HAP-1 (cell line): ENCODE measurements at regions not wholly inside any gene's neighbourhood (a gene's known extent, or its start where the extent isn't known, plus 50 kb on each side); places are given as distances from the start of the nearest gene placed in this dataset.

Experiments
- DNase-seq, 2 experiments: peaks; one replicate each; pipeline ENCODE4 v3.0.0-alpha.2; 2016 to 2020; ENCODE audit warnings: low spot score in 2 of 2
- H3K27me3 ChIP-seq: fragments of 250-450 bp; sonication (Bioruptor Pico); 2 replicates; pipeline ENCODE4 v1.5.1; 2020; ENCODE audit warnings: low read depth, mild to moderate bottlenecking, moderate library complexity
- H3K36me3 ChIP-seq: fragments of 250-450 bp; sonication (Bioruptor Pico); replicated peaks from 2 replicates; pipeline ENCODE4 v1.5.1; 2020; ENCODE audit warnings: mild to moderate bottlenecking
- H3K4me1 ChIP-seq: fragments of 250-450 bp; sonication (Bioruptor Pico); 2 replicates; pipeline ENCODE4 v1.5.1; 2020; ENCODE audit warnings: mild to moderate bottlenecking
- H3K4me3 ChIP-seq: fragments of 250-450 bp; sonication (Bioruptor Pico); 2 replicates; pipeline ENCODE4 v1.5.1; 2020; ENCODE audit warnings: mild to moderate bottlenecking, moderate library complexity
- H3K9me3 ChIP-seq: fragments of 250-450 bp; sonication (Bioruptor Pico); 2 replicates; pipeline ENCODE4 v1.5.1; 2020; ENCODE audit warnings: mild to moderate bottlenecking, moderate library complexity
- in situ Hi-C: fragments of 300-500 bp; cut with MboI; formaldehyde crosslinking; loops from 3 replicates; pipeline ENCODE4 v1.14.3; 2020; ENCODE audit warnings: low sequenced_read_pairs, inconsistent platforms, mixed read lengths

GRCh38 chr2:209073151-209073550, 350.7 kb upstream of the MAP2 start:
- no peak for DNase-seq
- H3K9me3 ChIP-seq, result no peaks in the 10 kb centered on the region
- H3K36me3 ChIP-seq, result no peaks in the 10 kb centered on the region
- H3K27me3 ChIP-seq, result no peaks in the 10 kb centered on the region
- no peaks in the 10 kb centered on the region for H3K4me1 ChIP-seq
- in situ Hi-C loops, result no loop called here
- no peak overlapping the region for H3K4me3 ChIP-seq

DNA sequence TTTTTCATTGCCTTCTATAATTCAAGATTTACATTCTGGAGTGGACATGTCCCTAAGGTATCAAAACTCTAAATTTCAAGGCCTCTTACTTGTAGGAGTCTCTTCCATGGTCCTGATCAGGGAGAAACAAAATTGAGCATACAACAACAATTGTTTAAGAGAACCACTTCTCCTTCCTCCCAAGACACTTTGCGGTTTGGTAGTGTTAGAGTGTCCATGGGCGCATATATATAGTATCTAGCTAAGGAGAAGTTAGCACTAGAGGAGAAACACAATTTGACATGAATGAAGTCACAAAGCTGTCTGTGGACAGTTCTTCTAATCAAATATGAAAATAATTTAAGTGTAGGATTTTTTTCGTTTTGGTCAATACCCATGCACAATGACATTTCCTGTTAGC, 349.1 kb upstream of the MAP2 start:
- no peaks in the 10 kb centered on the region for H3K4me1 ChIP-seq
- H3K4me3 ChIP-seq, result no peak overlapping the region
- no peak for DNase-seq
- in situ Hi-C loops, result no loop called here
- H3K36me3 ChIP-seq, result no peaks in the 10 kb centered on the region
- no peaks in the 10 kb centered on the region for H3K27me3 ChIP-seq
- H3K9me3 ChIP-seq, result no peaks in the 10 kb centered on the region

- no peaks in the 10 kb centered on the region for H3K36me3 ChIP-seq
- in situ Hi-C loops, result no loop called here
- DNase-seq, result no peak
- H3K4me1 ChIP-seq, result no peaks in the 10 kb centered on the region
- H3K27me3 ChIP-seq, result no peaks in the 10 kb centered on the region
- H3K4me3 ChIP-seq, result no peak overlapping the region
- H3K9me3 ChIP-seq, result no peaks in the 10 kb centered on the region
Observed at GRCh38 chr2:209076151-209076550, 347.7 kb upstream of the MAP2 start.

DNA sequence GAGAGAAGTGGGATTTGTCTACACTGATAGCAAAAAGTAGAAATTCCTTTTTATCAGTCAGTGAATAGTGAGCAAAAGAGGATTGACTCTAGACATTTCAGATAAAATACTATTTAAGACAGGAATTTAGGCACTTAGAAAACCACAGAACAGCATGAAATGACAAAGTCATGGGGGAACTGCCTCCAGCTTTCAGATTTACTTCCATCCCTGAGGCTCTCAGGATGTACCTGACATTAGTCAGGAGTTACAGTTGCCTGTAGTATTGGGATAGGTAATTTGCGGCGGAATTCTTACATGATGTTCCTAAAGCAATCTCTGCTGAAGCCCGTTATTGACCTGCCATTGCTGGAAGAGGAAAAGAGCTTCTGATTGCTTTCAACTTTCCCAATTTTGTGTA, 337.1 kb upstream of the MAP2 start:
- Histone ChIP-seq H3K27me3 (peaks cover 9% of the 10 kb centered on the region; the same call in 1 of the 2 replicates), H3K4me1 (no peaks in the 10 kb centered on the region), H3K36me3 (no peaks in the 10 kb centered on the region), H3K4me3 (no peak overlapping the region), H3K9me3 (no peaks in the 10 kb centered on the region)
- DNase-seq, result no peak
- in situ Hi-C loops, result no loop called here

DNA sequence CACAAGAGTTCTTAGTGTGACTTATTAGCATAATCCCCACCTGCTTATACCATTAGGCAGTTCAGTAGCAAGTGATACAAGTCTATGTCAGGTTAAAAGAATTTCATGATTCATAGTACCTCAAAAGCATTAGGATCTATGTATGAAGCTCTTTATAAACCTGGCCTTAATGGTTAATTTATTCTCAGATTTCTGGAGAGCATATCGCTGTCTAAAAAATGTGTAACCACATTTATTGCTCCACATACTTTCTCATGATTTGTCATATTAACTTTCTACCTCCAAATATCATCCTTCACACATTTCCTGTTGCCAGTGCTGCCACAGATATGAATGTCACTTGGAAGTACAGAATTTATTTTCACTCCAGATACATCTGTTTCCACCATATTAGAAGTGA, 332.8 kb upstream of the MAP2 start:
- no peaks in the 10 kb centered on the region for H3K4me1 ChIP-seq
- peaks cover 9% of the 10 kb centered on the region; the same call in 1 of the 2 replicates for H3K27me3 ChIP-seq
- H3K9me3 ChIP-seq, result no peaks in the 10 kb centered on the region
- no peaks in the 10 kb centered on the region for H3K36me3 ChIP-seq
- in situ Hi-C loops, result no loop called here
- no peak overlapping the region for H3K4me3 ChIP-seq
- peak in 1 of 2 experiments; percentile 6 for DNase-seq

DNA sequence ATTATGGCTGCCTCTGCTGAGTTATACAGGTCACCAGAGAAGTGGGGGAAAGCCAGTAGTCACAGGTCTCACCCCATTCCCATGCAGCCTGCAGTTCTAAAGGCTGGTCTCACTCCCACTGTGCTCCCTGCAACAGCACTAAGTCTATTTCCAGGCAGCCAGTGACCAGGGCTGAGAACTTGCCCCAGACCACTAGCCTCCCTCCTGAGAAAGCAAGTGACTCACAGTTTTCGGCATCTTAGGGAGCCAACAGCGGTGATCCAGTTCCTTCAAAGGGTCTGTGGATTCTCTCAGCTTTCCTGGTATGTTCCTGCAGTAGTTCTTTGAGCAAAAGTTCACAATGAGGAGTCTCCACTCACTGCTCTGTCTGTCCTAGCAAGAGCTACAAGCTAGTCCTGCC, 329.6 kb upstream of the MAP2 start:
- Histone ChIP-seq H3K9me3 (no peaks in the 10 kb centered on the region), H3K27me3 (no peaks in the 10 kb centered on the region), H3K4me3 (no peak overlapping the region), H3K4me1 (no peaks in the 10 kb centered on the region), H3K36me3 (no peaks in the 10 kb centered on the region)
- in situ Hi-C loops, result no loop called here
- no peak for DNase-seq

DNA sequence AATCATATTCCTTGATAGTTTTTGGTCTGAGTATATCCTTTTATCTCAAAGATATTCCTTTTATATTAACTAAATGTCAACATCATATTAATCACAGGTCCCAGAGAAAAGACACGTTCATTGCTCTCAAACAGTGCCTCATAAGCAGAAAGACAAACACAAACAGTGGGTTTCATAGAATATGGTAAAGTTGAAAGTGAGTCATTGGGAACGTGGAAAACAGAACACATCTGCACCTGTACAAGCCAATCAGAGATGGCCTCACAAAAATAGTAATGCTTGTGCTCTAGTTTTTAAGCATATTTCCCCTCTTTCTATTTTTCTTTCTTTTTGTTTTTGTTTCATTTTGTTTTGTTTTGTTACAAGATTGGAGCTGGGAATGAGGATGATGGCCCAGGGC, 328.4 kb upstream of the MAP2 start:
- Histone ChIP-seq H3K4me1 (no peaks in the 10 kb centered on the region), H3K36me3 (no peaks in the 10 kb centered on the region), H3K4me3 (no peak overlapping the region), H3K27me3 (no peaks in the 10 kb centered on the region), H3K9me3 (no peaks in the 10 kb centered on the region)
- in situ Hi-C loops, result no loop called here
- DNase-seq, result no peak

DNA sequence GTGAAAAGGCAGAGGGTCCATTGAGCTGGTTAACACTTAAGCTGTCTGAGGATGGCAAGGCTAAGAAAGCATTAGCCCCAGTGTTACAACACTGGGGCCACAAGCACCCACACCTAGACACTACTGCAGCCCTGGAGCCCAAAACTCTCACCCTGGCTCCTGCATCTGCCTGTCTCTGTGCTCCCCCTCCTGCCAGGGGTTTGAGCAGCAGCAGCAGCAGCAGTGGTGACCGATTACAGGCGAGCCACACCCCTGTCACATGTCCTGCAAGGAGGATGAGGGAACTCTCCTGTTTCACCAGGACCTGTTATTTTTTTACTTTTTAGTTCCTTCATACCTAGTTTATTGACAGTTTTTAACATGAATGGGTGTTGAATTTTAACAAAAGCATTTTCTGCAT, 326.7 kb upstream of the MAP2 start:
- in situ Hi-C loops, result no loop called here
- H3K36me3 ChIP-seq, result no peaks in the 10 kb centered on the region
- no peaks in the 10 kb centered on the region for H3K27me3 ChIP-seq
- H3K4me1 ChIP-seq, result no peaks in the 10 kb centered on the region
- DNase-seq, result no peak
- no peaks in the 10 kb centered on the region for H3K9me3 ChIP-seq
- no peak overlapping the region for H3K4me3 ChIP-seq

DNA sequence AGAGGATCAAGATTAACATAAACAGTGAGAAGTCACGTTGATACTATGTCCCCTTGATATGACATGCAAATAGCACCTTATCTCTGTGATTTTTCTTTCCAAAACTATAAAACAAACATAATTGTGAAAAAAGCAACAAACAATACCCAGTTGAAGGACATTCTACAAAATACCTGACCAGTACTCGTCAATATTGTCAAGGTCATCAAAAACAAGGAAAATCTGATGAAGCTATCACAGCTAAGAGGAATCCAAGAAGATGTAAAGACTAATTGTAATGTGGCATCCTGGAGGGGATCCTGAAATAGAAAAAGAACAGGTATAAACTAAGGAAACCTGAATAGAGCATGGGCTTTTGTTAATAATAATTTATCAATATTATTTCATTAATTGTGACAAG, 321.5 kb upstream of the MAP2 start:
- Histone ChIP-seq H3K4me1 (no peaks in the 10 kb centered on the region), H3K36me3 (no peaks in the 10 kb centered on the region), H3K27me3 (no peaks in the 10 kb centered on the region), H3K4me3 (no peak overlapping the region), H3K9me3 (no peaks in the 10 kb centered on the region)
- in situ Hi-C loops, result no loop called here
- no peak for DNase-seq

- in situ Hi-C loops, result no loop called here
- DNase-seq, result no peak
Observed at GRCh38 chr2:209113026-209113425, 310.8 kb upstream of the MAP2 start.

DNA sequence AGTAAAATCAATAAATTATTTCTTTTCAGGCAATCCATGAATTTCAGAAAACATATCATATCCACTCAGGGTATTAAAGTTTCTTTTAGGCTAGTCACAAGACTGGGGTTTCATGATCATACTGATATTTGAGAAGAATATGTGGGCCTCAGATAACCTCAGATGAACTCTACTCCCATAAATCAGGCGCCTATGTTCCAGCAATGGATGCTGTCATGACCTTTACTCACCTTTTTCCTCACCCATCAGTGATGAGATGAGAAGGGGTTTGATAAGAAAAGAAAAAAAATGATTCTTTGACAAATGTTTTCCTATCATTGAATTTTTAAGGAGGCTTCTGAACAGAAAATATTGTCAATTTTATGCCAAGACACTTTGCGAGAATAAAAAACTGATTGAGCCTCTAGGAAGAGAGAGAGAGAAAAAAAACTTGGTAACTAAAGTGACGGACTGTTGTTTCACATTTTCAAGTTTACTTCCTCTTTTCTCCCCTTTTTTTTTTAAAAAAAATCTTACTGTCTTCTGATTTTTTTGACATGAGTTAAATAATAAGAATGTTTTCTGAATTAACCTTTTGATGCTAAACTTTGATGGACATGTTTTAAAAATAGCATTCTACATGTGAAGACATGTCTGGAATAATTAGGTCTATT, 309.1 kb upstream of the MAP2 start:
- Histone ChIP-seq H3K4me3 (no peak overlapping the region), H3K36me3 (no peaks in the 10 kb centered on the region), H3K4me1 (no peaks in the 10 kb centered on the region), H3K9me3 (no peaks in the 10 kb centered on the region), H3K27me3 (no peaks in the 10 kb centered on the region)
- in situ Hi-C loops, result no loop called here
- DNase-seq, result no peak

More at GRCh38 chr2:209113026-209113425, 310.8 kb upstream of the MAP2 start:
- no peaks in the 10 kb centered on the region for H3K9me3 ChIP-seq
- H3K4me1 ChIP-seq, result no peaks in the 10 kb centered on the region
- H3K36me3 ChIP-seq, result no peaks in the 10 kb centered on the region
- no peak overlapping the region for H3K4me3 ChIP-seq
- no peaks in the 10 kb centered on the region for H3K27me3 ChIP-seq

DNA sequence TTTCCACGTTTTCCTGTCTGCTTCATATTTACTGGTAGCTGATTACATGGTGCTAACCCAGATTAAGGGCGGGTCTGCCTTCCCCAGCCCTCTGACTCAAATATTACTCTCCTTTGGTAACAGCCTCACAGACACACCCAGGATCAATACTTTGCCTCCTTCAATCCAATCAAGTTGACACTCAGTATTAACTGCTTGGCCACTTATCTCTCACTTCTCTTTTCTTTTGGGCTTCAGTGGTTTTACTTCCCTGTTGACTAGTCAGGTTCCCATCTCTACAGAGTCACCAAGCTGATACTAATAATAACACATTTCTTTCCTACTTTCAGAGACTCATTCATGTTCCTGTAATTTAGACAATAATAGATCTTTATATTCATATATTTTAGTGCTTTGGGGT, 302.2 kb upstream of the MAP2 start:
- no peak for DNase-seq
- in situ Hi-C loops, result no loop called here

DNA sequence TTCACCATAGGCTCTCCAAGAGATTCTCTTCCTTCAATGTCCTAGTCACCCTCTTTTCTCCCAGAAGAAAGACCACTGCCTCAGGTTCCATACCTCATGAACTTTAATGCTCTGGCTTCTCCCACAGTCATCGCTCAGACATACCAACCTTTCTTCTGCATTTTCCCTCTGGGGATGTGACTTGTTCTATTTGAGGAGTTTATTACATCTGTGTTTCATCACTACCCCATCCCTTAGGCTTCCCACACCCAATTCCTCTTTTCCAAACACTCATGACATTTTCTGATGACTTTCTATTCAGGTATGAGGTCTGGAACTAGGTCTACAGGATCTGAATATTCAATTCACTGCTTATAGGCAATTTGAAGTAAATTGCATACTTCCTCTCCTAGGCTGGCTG, 298.6 kb upstream of the MAP2 start:
- Histone ChIP-seq H3K9me3 (no peaks in the 10 kb centered on the region), H3K4me3 (no peak overlapping the region), H3K4me1 (no peaks in the 10 kb centered on the region), H3K36me3 (no peaks in the 10 kb centered on the region), H3K27me3 (no peaks in the 10 kb centered on the region)
- DNase-seq, result no peak
- in situ Hi-C loops, result no loop called here

More for the DNA sequence above, 302.2 kb upstream of the MAP2 start:
- H3K4me3 ChIP-seq, result no peak overlapping the region
- no peaks in the 10 kb centered on the region for H3K4me1 ChIP-seq
- H3K9me3 ChIP-seq, result no peaks in the 10 kb centered on the region
- no peaks in the 10 kb centered on the region for H3K27me3 ChIP-seq
- H3K36me3 ChIP-seq, result no peaks in the 10 kb centered on the region

GRCh38 chr2:209138079-209138478, 285.8 kb upstream of the MAP2 start:
- in situ Hi-C loops, result no loop called here
- H3K9me3 ChIP-seq, result no peaks in the 10 kb centered on the region
- no peaks in the 10 kb centered on the region for H3K4me1 ChIP-seq
- no peaks in the 10 kb centered on the region for H3K27me3 ChIP-seq
- H3K36me3 ChIP-seq, result no peaks in the 10 kb centered on the region
- no peak overlapping the region for H3K4me3 ChIP-seq
- no peak for DNase-seq

DNA sequence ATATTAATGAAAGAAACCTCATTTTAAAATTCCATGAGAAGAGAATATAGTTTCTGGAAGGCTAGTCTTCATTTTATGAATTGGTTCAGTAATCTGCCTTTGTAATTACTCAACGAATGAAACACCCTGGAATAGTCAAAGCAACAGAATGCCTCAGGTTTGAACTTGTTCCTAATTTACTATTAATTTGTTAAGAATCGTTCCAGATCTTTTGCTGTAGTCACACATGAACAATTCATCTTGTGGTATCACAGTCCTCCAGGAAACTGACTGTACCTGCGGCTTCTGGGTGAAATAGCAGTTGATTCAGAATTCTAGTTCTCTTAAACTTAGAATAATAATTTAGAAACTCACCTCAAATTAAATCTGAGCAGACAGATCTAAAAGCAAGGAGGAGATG, 282.7 kb upstream of the MAP2 start:
- Histone ChIP-seq H3K27me3 (peaks cover 4% of the 10 kb centered on the region; the same call in 1 of the 2 replicates), H3K36me3 (no peaks in the 10 kb centered on the region), H3K4me3 (no peak overlapping the region), H3K9me3 (no peaks in the 10 kb centered on the region), H3K4me1 (no peaks in the 10 kb centered on the region)
- in situ Hi-C loops, result no loop called here
- no peak for DNase-seq
